ENCODE measurements at regions not wholly inside any gene's neighbourhood (a gene's known extent, or its start where the extent isn't known, plus 50 kb on each side); places are given as distances from the start of the nearest gene placed in this dataset.
"Not testable (repeated sequence)": the region's sequence is repeated elsewhere in the genome, so short reads cannot be mapped to it uniquely, and the experiment has no call there.

DNA sequence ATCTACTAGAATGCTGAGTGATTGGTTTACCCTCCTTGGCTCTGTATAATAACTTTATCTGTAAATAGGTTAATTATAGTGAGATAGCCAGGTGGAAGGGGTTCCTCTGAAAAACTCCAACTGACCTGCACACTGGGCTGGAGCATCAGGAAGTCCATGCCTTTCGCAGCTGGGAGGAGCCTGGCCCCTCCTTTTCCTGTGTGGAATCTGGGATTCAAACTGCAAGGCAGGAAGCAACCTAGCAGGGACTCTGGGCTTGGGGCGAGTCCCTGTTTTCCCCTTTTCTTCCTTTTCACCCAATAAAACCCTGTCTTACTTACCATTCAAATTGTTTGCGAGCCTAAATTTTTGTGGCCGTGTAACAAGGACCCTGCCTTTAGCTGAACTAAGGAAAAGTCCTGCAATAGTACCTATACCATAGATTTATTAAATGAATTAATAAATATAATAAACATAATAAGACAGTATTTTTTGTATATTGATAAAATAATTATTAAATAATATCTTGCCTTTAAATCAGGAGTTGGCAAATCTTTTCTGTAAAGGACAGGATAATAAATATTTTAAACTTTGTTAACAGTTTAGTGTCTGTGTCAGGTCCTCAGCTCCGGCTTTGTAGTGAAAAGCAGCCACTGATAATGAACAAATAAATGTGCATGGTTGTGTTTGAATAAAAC lies 406.2 kb upstream of the MMS22L start:
- no peak for DNase-seq

DNA sequence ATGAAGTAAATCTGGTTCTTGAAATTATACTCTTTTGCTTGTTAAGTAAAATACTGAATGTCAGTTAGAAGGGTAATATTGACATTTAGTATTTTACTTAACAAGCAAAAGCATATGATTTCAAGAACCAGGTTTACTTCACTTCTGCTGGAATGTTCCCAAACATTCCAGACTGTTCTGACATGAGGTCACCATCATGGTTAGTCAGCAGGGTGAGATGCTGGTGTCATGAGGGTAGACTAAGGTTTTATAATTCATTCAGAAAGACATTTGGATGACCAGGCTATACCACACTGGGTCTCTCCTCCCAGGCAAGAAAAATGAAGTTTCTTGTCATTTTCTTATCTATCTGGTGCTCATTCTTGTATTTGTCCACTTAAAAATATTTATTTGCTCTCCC lies 414.4 kb upstream of the MMS22L start:
- no peak for DNase-seq

DNA sequence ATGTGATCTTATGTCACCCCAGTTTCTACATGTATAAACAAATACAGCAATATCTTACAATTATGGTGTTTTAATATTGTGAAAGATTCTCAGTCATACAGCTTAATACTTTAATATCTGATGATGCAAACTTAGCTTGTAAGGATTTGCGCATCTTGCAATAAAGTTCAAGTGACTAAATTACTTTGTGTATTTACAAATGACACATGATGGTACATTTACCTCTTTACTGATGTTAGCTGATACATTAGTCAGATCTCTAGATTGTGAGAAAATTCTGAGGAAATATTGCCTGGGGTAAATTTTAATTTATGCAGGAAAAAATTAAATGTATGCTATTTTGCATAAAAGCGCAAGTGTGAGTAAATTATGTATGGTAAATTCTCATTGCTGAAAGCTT lies 418.8 kb upstream of the MMS22L start:
- no peak for DNase-seq

DNA sequence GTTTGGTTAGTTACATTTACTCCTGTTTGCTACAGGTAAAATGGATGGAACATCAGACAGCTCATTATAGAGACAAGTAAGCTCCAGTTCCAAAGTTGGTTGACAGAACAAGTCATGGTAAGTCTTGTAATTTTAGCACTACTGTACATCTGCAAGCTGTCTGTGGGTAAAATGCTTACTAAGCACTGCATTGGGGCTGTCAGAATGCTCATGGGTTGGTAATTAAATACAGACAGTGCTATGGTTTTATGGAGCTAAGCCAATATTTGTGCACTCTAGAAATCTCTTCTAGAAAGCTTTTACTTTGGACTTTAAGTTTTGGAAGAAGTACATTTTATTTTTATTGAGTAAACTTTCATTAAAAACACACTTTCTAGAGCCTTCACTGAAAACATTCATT lies 419.2 kb upstream of the MMS22L start:
- DNase-seq: no peak

DNA sequence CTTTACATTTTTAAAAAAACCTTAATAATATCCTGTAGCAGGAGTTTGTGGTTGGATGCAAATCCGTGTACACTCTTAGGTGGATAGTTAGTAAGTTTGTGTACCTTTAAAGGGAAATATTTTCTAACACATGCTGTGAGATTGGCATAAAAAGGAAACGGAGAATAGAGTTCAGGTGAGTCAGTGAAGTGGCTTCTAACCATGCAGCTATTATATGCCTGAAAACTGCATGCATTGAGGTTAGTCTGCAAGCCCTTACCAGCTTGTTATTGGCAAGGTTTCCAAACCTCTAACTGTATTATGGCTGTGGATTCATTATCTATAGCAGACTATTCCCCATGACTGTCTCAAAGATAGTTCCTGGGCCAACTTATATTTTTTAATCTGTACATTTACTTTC lies 420.6 kb upstream of the MMS22L start:
- DNase-seq: no peak

DNA sequence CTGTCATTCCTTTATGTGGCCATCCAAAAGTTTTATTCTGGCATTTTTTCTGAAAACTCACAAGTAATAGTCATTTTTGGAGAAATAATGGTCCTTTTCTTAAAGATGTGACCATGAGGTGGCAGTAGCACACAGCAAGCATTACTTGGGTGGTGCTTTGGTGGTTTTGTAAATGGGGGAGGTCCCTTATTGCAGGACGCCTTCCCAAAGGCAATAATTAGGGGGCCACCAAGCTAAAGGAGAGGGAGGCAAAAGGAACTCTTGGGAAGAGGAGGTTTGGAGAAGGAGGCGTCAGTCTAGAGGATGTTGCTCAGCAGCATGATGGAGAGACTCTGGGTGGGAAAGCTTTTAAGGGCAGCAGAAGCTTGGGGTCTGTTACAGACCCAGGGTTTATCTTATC lies 422.6 kb upstream of the MMS22L start:
- no peak for DNase-seq

DNA sequence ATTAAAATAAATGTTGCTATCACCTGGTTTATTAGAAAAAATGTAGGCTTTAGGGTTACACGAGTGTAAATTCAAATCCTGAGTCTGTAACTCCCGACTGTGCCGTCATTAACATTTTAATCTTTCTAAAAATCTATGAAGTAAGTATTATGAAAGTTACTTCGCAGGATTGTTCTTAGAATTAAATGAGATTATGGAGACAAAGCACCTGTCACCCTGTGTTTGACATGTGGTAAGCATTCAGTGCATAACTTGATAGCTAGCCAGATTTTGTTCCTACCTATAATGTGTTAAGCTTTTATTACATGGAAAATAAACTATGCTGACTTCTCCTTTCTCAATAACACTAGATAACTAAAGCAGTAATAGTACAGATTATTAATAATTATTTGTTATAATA lies 429.7 kb upstream of the MMS22L start:
- DNase-seq: no peak

DNA sequence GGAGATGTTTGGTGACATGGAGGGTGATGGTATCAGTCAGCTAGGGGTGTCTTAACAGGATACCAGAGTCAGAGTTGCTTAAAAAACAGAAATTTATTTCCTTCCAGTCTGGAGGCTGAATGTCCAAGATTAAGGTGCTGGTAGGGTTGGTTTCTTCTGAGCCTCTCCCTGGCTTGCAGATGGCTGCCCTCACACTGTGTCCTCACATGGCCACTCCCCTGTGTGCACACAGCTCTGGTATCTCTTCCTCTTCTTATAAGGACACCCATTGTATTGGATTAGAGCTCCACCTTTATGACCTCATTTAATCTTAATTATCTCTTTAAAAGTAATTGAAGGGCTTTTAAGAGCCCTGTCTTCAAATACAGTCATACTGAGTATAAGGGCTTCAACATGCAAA lies 431.8 kb upstream of the MMS22L start:
- no peak for DNase-seq

DNA sequence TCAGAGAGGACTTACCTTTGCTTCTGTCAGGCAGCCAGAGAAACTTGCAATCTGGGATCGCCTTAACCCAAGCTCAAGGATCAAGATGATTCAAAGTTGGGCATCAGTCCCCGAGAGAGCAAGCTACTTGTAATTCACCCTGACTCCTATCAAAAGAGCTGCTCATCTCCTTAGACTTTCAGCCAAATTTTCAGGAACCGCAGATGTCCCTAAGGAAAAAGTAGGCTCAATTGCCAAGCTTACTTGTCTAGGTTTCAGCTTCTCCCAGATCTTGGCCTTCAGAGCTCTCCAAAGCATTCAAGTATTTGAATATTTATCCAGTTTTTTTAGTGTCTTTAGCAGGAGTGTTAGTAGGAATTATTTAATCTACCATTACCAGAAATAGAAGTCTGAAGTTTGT lies 434.1 kb upstream of the MMS22L start:
- no peak for DNase-seq

DNA sequence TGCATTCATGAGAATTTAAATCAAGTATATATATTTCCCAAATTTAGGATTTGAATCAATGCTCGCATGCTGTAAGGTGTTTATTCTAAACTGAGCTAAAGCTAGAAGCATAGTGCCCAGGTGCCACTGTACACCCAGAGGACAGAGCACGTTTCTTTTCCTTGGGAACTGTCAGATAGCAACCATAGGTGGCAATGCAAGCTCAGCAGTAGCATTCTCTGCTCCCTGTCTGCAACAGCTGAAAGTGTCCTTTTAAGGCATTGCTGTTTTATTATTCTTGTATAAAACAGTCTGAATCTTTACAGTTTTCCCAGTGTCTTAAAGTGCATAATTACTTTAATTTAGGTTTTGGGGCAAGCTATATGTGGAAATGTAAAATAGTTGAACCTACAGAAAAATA lies 443.4 kb upstream of the MMS22L start:
- DNase-seq: no peak

DNA sequence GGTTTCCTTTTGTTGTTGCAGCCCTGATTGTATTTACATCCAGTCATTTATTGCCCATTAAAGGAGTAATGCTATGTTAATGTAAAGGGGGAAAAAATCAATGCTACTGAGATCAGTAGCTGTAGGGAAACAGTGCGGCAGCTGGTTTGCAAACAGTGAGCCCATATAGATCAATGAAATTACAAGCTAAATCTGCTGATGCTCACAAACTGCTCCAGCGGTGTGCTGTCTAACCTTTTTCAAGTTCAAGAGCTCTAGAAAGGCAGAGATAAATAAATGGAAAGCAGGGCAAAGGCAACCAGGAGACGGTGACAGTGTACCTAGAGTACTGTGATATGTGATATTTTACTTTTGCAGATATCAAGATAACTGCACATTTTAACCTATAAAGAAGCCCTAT lies 449.0 kb upstream of the MMS22L start:
- DNase-seq: no peak

DNA sequence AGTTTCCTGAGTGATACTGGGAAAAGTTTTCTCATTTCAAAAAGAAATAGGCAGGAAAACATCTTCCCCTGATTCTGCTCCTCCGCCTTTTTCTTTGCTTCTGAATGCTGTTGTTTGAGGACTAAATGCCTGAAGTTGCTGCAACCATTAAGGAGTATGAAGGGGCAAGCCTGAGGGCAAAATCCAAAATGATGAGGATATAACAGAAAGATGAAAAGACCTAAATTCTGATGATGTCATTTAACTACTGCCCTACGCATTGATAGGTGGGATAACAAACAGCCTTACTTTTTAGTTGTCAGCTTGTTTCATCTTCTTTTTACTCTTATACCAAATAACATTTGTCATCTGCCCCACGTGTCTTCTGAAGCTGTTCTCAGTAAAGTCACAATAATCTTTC lies 474.6 kb upstream of the MMS22L start:
- no peak for DNase-seq

DNA sequence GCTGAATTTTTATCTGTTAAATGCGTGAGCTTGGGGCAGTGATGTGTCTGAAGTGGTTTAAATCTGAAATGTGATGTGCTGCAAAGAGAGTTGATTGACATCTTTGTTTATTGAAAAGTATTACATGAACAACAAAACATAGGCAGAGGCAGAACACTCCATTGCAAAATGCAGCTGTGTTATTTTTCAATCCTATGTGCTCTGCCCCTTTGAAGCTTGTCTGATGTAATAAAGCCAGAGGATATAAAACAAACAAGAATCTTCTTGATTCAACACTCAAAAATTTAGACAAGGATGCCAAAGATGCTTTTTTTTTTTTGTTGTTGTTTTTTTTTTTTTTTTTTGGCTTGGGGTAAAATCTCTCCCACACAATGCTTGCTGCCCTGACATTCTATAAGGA lies 482.4 kb upstream of the MMS22L start:
- no peak for DNase-seq

DNA sequence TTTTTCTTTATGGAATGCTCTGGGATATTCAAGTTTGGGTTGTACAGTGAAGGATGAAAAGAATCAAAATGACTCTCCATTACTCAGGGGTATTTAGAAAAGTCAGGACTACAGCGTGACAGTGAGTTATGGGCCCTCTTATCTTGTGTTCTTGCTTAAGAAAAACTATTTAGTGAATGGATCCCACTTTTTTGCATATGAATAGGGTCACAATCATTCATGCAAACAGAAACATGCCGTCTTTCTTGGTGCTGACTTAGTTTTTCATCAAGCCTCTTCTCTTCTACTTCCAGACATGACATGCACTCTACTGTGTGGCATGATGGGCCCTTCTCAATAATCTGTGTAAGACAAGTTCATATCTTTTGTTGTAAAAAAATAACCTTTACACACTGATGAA lies 488.4 kb upstream of the MMS22L start:
- DNase-seq: no peak

DNA sequence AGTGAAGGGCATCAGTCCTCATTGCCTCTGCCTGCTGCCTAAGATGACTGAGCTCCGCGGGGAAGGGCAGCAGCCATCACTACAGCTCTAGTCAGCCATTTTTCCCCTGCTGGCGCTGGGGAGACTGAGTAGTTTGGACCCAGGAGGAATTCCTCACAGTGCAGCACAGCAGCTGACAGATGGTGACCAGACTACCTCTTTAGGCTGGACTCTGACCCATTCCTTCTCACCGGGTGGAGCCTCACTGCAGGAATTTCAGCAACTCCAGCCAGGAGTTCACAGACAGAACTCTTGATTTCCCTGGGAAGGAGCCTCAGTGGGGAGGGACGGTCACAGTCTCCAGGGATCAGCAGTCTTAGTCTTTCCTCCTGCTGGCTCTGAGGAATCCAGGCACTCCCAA lies 492.0 kb upstream of the MMS22L start:
- DNase-seq: no peak

DNA sequence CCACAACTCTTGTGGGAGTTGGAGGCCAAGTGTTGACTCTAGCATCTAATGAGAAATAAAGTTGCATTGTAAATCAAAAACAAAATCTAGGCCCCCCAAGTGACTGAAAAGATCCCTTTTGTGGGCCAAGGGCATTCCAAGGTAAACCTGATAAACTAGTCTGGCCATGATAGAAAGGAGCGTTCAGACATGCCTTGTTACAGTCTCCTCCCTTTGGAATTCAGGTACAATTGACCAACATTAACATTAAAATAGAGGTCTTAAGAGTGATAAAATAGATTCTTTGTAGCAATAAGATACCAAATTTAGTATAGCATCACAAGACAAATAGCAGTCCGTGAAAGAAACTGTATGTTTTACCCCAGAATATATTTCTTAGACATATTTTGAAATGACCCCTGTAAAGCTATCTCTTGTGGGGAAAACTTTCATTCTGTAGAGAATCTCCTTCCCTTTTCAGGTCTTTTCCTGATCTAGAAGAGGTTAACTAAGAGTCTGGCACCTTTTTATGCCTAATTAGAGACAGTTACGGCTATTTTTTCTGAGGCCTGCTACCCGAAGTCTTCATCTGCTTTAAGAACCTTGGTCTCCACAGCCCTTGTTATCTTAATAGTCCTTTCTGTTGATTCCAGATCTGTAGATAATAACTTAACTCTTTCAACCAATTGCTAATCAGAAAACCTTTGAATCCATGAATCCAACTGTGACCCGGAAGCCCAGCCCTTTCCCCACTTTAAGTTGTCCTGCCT lies 495.4 kb upstream of the MMS22L start:
- DNase-seq: no peak

DNA sequence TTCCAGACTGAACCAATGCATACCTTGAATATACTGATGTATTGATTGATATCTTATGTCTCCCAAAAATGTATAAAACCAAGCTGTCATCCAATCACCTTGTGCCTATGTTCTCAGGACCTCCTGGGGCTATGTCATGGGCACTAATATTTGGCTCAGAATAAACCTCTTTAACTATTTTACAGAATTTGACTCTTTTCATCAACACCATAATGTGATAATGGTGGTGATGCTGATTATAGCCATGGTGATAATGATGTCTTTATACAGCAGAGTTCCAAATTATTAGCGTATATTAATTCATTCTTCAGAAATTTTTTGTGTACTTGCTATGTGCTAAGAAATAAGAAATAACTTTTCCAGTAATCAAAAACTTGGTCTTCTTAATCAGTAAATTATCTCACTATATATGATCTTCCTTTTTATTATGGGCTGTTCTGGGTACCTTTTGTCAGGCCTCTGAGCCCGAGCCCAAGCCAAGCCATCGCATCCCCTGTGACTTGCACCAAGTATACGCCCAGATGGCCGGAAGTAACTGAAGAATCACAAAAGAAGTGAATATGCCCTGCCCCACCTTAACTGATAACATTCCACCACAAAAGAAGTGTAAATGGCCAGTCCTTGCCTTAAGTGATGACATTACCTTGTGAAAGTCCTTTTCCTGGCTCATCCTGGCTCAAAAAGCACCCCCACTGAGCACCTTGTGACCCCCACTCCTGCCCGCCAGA lies 496.2 kb upstream of the MMS22L start:
- DNase-seq: not testable (repeated sequence)

DNA sequence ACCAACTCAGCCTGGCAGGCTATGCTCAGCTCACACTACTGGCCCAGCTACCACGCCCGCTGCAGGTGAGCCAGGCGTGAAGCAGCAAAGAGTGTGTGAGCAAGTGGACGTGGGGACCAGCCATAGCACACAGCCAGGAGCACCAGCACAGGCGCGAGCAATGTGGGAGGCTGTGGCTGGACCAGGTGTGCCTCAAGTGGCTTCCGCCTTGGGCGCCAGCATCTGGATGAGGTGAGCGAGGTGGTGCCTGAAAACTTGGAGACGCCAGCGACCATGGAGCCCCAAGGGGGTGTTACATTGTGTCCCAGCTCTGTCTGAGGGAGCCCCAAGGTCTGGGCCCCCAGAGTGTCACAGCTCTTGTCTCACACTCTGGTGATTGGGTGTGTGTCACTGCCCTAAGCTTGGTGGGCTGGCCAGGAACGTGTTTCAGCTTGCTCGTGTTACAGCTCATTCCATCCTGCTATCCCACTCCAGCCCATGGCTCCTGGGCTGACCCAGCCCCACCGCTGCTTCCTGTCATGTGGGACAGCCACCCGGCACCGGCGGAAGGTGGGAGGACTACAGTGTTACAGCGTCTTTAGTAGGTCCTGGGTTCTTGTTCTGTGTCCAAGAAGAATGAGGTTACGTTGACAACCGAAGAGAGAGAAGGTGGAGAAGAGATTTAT lies 508.0 kb upstream of the MMS22L start:
- no peak for DNase-seq

DNA sequence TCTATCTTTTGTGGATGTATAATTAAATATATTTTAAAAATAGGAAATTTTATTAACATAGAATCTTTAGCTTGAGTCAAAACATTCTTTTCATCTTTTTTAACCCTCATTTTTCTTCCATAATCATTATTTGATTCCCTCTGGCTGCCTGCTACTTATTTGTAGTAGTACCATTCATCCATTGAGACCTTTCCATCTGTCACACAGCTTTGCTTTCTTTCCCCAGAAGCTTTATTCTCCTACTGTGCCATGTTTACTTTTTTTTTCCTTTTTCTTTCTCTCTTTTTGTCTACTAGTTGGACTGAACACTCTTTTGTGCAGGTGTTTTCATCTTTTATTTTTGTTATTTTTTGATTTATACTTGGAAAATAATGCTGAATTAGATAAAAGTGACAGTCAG lies 522.6 kb upstream of the MMS22L start:
- no peak for DNase-seq

DNA sequence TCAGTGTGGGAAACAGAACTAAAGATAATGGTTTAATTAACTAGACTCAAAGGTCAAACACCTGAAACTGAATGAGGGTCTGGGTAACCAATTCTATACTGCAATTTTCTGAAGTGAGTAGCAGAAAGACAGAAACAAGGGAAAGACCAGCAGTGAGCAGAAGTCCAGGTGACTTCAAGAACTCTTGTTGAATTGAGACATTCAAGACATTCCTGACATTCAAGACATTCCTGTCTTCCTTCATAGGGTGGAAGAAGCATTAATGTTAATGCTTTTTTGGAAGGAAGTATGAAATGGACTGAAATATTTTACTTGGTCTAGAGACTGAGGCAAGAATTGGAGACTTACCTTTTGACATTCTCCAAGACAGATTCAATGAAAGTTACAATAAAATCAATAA lies 529.9 kb upstream of the MMS22L start:
- no peak for DNase-seq

DNA sequence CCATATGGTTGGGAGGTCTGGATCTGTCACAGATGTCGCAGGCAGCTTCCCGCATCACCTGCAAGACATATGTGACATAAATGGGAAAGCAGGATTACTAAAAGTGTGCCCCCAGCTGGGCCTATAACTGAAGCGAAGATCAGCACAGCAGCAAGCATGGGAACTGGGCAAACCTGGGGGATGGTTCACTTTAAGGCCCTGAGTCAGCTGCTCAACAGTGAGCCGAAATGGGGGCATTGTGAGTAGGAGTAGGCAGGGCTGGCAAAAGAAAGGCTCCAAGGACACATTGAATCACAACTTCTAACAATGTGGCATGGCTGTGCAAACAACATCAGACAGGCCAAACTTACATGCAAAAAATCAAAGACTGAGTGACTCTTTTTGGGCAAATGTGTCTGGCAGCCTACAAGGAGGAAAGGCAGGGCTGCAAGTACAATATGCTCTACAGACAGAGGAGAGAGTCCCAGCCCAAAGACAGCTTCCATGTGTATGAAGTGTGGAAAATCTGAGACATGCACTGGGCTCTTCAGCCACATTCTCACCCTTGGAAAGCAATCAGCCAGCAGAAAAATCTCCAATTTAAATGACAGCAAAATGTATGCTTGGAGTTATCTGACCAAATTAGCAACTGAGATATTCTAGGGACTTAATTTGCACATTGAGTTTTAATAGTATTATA lies 531.0 kb upstream of the MMS22L start:
- DNase-seq: no peak

DNA sequence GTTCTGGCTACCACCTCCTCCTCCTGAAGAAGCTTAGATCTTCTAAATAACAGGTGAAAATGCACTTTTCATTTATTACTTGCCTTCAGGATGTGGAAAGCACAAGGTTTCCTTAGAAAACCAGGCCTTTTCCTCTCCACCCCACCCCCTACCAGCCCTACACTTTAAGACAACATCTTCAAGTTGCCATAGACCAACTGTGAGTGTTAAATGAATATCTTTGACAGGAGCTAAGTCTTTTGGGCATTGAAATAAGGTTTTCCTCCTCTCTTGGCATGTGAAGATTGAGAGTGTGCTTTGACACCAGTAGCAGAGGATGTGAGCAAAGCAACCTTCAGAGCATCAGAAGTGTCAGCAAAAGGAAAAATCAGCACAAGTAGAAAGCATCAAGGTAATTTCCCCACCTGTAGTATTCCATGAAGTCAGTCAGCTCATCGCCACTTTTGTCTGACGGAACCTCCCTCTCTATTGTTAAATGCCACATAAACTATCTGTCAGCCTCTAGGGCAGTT lies 532.3 kb upstream of the MMS22L start:
- DNase-seq: no peak

DNA sequence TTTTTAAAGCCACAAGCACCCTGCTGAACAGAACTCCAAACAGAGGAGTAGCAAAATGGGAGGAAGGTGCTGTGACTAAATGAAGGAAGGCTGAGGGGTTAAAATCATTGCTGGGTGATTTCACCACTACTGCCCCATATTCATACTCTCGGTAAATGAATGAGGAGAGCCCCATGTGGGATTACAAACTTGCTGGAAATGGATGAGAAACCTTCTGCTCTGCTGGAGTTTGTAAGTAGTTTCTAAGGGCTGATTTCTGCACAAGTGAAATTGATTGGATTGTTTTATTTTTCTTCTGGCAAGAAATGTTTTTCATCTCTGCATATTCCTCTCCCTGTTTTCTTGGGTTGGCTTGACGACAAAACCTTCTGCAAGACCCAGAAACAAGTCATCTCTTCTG lies 533.5 kb upstream of the MMS22L start:
- DNase-seq: no peak

Measured in stimulated activated CD4-positive, alpha-beta T cell treated with anti-CD3 and anti-CD28 coated beads, Interleukin-2, amount 100 ng/mL, for 48 hours (primary cell).